Upper lobe of left lung (tissue), 6 donors: ENCODE measurements at regions not wholly inside any gene's neighbourhood (a gene's known extent, or its start where the extent isn't known, plus 50 kb on each side); places are given as distances from the start of the nearest gene placed in this dataset.
"Not testable (repeated sequence)": the region's sequence is repeated elsewhere in the genome, so short reads cannot be mapped to it uniquely, and the experiment has no call there.

Experiments
- ATAC-seq, 2 donors: fragments of 200-7000 bp; cut with Tn5 transposase; one replicate each; pipeline ENCODE4 v1.9.1; 2022; ENCODE audit warnings: mild to moderate bottlenecking in 2 of 2, moderate library complexity in 2 of 2; ENCODE audit not compliant: low FRiP score in 2 of 2
- DNase-seq, 2 donors: peaks; one replicate each; pipeline ENCODE4 v3.0.0-alpha.2; 2019 to 2020
- H3K27ac ChIP-seq, 4 donors: fragments of 200-600 bp; sonication (generic); one replicate each; pipeline ENCODE4 v1.5.1; 2016 to 2019
- H3K27me3 ChIP-seq, 4 donors: fragments of 200-600 bp; sonication (generic); one replicate each; pipeline ENCODE4 v1.5.1; 2017 to 2019
- H3K36me3 ChIP-seq, 4 donors: fragments of 200-600 bp; sonication (generic); one replicate each; pipeline ENCODE4 v1.5.1; 2016 to 2019
- H3K4me1 ChIP-seq, 4 donors: fragments of 200-600 bp; sonication (generic); one replicate each; pipeline ENCODE4 v1.5.1; 2018 to 2019
- H3K4me3 ChIP-seq, 4 donors: fragments of 200-600 bp; sonication (generic); one replicate each; pipeline ENCODE4 v1.5.1; 2017 to 2019; ENCODE audit warnings: mild to moderate bottlenecking in 2 of 4, moderate library complexity in 1 of 4
- H3K9me3 ChIP-seq, 4 donors: fragments of 200-600 bp; sonication (generic); one replicate each; pipeline ENCODE4 v1.5.1; 2018 to 2019
- EP300 ChIP-seq, 4 donors: sonication (generic); formaldehyde crosslinking; IDR thresholded peaks; one replicate each; pipeline ENCODE4 v1.5.1; 2017; ENCODE audit warnings: antibody characterized with exemption in 4 of 4, control low read depth in 2 of 4
- POLR2A ChIP-seq, 4 donors: fragments of 450-650 bp; IDR thresholded peaks; one replicate each; pipeline ENCODE4 v1.5.1; 2016 to 2017; ENCODE audit warnings: antibody characterized with exemption in 4 of 4, mild to moderate bottlenecking in 2 of 4
- POLR2AphosphoS5 ChIP-seq, 2 donors: sonication (generic); formaldehyde crosslinking; IDR thresholded peaks; one replicate each; pipeline ENCODE4 v1.5.1; 2017; ENCODE audit warnings: antibody characterized with exemption in 2 of 2
- WGBS, 2 donors: methylation state at CpG; one replicate each; pipeline ENCODE4 v1.1.5; 2017 to 2018; 5-methylcytosine and 5-hydroxymethylcytosine counted together
- TF ChIP-seq, protein P1 (sequence below), 6 experiments: fragments of 450-650 bp in 4 of 6; fragments of 200-600 bp in 2 of 6; sonication (generic) in 2 of 6; IDR thresholded peaks; one replicate each; pipeline ENCODE4 v1.5.1; 2016 to 2019; ENCODE audit warnings: antibody characterized with exemption in 6 of 6
- donor health status: DM: no; HTN: no; CAD: no; lungs with moderate emphysema.
- donor health status: DM: no; HTN: yes; CAD: no; lungs with severe emphysema.

GRCh38 chr2:146547236-146547635, 1297.6 kb upstream of the ACVR2A start:
- no peak for TF ChIP-seq EP300 (IDR thresholded peaks at IDR 0.05)
- TF ChIP-seq POLR2A (IDR thresholded peaks at IDR 0.05) = no peak
- TF ChIP-seq POLR2AphosphoS5 (IDR thresholded peaks at IDR 0.05) = no peak
- TF ChIP-seq, protein P1, sequence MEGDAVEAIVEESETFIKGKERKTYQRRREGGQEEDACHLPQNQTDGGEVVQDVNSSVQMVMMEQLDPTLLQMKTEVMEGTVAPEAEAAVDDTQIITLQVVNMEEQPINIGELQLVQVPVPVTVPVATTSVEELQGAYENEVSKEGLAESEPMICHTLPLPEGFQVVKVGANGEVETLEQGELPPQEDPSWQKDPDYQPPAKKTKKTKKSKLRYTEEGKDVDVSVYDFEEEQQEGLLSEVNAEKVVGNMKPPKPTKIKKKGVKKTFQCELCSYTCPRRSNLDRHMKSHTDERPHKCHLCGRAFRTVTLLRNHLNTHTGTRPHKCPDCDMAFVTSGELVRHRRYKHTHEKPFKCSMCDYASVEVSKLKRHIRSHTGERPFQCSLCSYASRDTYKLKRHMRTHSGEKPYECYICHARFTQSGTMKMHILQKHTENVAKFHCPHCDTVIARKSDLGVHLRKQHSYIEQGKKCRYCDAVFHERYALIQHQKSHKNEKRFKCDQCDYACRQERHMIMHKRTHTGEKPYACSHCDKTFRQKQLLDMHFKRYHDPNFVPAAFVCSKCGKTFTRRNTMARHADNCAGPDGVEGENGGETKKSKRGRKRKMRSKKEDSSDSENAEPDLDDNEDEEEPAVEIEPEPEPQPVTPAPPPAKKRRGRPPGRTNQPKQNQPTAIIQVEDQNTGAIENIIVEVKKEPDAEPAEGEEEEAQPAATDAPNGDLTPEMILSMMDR (IDR thresholded peaks at IDR 0.05) = no peak
- H3K36me3 ChIP-seq = no peaks in the 10 kb centered on the region
- H3K4me3 ChIP-seq = no peak overlapping the region
- H3K27me3 ChIP-seq = no peaks in the 10 kb centered on the region
- no peak overlapping the region for H3K27ac ChIP-seq
- no peak for DNase-seq
- WGBS, 2 donors = 75 to 87% methylated on average over 6 of the region's 6 CpGs
- no peak for ATAC-seq
- H3K9me3 ChIP-seq = no peaks in the 10 kb centered on the region
- no peaks in the 10 kb centered on the region for H3K4me1 ChIP-seq

DNA sequence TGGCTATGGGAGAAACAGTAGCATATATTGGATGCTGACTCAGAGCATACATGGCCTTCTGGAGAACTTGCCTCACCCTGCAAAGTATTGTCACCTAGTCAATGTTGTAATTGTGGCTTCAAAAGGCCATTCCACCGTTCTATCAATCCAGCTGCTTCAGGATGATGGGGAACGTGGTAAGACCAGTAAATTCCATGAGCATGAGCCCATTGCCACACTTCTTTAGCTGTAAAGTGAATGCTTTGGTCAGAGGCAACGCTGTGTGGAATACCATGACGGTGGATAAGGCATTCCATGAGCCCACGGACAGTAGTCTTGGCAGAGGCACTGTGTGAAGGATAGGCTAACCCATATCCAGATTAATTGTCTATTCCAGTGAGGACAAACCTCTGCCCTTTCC, 1300.1 kb upstream of the ACVR2A start:
- no peaks in the 10 kb centered on the region for H3K4me1 ChIP-seq
- no peak for ATAC-seq
- TF ChIP-seq, protein P1 (IDR thresholded peaks at IDR 0.05) = no peak
- TF ChIP-seq POLR2AphosphoS5 (IDR thresholded peaks at IDR 0.05) = no peak
- TF ChIP-seq EP300 (IDR thresholded peaks at IDR 0.05) = no peak
- no peak for TF ChIP-seq POLR2A (IDR thresholded peaks at IDR 0.05)
- no peak overlapping the region for H3K4me3 ChIP-seq
- no peak for DNase-seq
- no peaks in the 10 kb centered on the region for H3K9me3 ChIP-seq
- H3K36me3 ChIP-seq = no peaks in the 10 kb centered on the region
- H3K27me3 ChIP-seq = no peaks in the 10 kb centered on the region
- WGBS, 2 donors = 62 to 92% methylated on average over 2 to 5 of the region's 5 CpGs
- no peak overlapping the region for H3K27ac ChIP-seq

DNA sequence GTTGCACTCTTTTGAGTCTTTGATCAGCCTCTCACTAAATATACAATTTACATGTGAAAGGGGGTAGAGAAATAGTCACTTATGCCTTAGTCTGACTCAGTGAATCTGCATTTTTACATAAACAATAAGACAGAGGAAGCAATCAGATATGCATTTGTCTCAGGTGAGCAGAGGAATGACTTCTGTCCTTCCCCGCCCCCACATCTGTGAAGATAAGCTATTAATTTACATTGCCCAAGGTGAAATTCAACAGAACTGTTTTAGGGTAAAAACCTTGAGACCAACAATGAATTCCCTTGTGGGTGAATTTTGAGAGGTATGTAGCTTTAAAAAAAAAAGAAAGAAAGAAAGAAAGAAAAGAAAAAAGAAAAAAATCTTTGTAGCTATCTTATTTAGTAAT, 1302.9 kb upstream of the ACVR2A start:
- Histone ChIP-seq H3K4me3 (no peak overlapping the region), H3K36me3 (no peaks in the 10 kb centered on the region), H3K9me3 (no peaks in the 10 kb centered on the region), H3K27ac (no peak overlapping the region), H3K4me1 (no peaks in the 10 kb centered on the region), H3K27me3 (no peaks in the 10 kb centered on the region)
- 86 to 91% methylated on average over 1 of the region's 1 CpG for WGBS, 2 donors
- DNase-seq = no peak
- no peak for ATAC-seq
- TF ChIP-seq, protein P1 (IDR thresholded peaks at IDR 0.05) = no peak
- TF ChIP-seq POLR2A (IDR thresholded peaks at IDR 0.05) = no peak
- no peak for TF ChIP-seq POLR2AphosphoS5 (IDR thresholded peaks at IDR 0.05)

DNA sequence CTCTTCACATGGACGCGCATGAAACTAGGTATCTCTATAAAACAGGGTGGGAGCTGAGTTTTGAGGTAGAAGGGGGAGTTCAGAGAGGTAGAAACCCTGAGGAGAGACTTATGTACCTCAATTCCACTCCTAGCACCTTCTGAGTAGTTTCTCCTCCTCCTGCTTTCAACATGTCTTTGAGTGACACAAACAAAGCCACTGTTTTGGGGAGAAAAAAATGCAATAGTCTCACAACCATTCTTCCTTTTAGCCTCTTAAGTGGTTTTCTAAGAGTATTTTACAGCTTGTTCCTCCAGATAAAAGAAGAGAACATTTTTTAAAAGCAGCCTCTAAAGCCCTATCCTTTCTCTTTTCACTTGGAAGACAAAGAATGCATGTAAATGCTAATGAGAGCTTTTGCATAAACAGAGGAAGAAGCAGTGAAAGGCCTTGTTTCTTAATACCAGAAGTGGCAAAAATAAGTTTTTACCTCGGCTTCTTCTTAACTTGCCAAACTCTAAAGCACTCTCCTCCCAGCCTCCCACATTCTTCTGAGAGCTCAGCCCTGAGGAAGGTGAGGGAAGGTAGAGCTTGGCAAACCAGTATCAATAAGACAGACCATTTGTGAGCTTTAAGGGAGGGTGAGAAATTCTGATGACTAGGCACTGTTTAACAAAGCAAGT, 1304.4 kb upstream of the ACVR2A start:
- Histone ChIP-seq H3K36me3 (no peaks in the 10 kb centered on the region), H3K4me3 (no peak overlapping the region), H3K27me3 (no peaks in the 10 kb centered on the region), H3K9me3 (no peaks in the 10 kb centered on the region), H3K4me1 (no peaks in the 10 kb centered on the region), H3K27ac (no peak overlapping the region)
- 59 to 71% methylated on average over 3 of the region's 3 CpGs for WGBS, 2 donors
- TF ChIP-seq POLR2A (IDR thresholded peaks at IDR 0.05) (no peak), POLR2AphosphoS5 (IDR thresholded peaks at IDR 0.05) (no peak), EP300 (IDR thresholded peaks at IDR 0.05) (no peak)
- TF ChIP-seq, protein P1 (IDR thresholded peaks at IDR 0.05) = no peak
- no peak for DNase-seq
- no peak for ATAC-seq

DNA sequence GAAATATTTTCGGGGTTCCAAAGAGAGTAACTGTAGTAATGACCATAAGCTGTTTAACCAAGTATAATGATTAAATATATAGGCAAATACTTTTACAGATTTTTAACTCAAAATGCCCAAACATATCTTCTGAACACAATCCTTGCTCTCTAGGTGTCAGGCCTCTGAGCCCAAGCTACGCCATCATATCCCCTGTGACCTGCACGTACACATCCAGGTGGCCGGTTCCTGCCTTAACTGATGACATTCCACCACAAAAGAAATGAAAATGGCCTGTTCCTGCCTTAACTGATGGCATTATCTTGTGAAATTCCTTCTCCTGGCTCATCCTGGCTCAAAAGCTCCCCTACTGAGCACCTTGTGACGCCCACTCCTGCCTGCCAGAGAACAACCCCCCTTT, 1305.1 kb upstream of the ACVR2A start:
- H3K36me3 ChIP-seq, ATAC-seq, H3K27me3 ChIP-seq, H3K27ac ChIP-seq, H3K9me3 ChIP-seq, H3K4me1 ChIP-seq, DNase-seq, H3K4me3 ChIP-seq: not testable (repeated sequence)
- WGBS, 2 donors = 89 to 95% methylated on average over 5 of the region's 5 CpGs
